DOHH2 (cell line): ENCODE measurements at regions not wholly inside any gene's neighbourhood (a gene's known extent, or its start where the extent isn't known, plus 50 kb on each side); places are given as distances from the start of the nearest gene placed in this dataset.

Experiments used
- EZH2phosphoT487 ChIP-seq: fragments of 200-600 bp; sonication (generic); IDR thresholded peaks from 2 replicates; pipeline ENCODE4 v1.6.1; 2017; ENCODE audit warnings: borderline replicate concordance, mild to moderate bottlenecking, antibody characterized with exemption, low read length, moderate library complexity, mixed read lengths
- TF ChIP-seq, protein P1 (sequence below): fragments of 200-600 bp; sonication (generic); IDR thresholded peaks from one replicate; pipeline ENCODE4 v1.5.1; 2014; ENCODE audit warnings: antibody characterized with exemption, mild to moderate bottlenecking, low read depth, low read length; ENCODE audit not compliant: poor library complexity, severe bottlenecking

DNA sequence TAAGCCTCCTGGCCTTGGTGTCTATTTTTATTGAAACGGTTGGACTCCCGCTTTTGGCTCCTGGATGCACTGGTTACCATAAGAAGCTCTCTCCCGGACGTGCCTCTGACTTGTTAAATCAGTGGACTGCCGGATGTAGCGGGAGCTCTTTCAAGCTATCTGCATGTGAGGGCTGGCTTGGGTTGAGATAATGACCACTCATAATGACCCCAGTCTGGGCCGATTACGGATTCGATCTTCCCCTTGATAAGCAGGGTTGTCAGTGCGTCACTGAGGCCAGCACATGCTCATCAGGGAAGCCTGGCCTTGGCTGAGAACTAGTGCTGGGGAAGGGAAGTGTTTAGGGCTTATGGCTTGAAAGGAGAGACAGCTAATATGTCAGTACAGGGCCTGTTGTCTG, 528.1 kb downstream of the CDH26 start:
- TF ChIP-seq, protein P1, sequence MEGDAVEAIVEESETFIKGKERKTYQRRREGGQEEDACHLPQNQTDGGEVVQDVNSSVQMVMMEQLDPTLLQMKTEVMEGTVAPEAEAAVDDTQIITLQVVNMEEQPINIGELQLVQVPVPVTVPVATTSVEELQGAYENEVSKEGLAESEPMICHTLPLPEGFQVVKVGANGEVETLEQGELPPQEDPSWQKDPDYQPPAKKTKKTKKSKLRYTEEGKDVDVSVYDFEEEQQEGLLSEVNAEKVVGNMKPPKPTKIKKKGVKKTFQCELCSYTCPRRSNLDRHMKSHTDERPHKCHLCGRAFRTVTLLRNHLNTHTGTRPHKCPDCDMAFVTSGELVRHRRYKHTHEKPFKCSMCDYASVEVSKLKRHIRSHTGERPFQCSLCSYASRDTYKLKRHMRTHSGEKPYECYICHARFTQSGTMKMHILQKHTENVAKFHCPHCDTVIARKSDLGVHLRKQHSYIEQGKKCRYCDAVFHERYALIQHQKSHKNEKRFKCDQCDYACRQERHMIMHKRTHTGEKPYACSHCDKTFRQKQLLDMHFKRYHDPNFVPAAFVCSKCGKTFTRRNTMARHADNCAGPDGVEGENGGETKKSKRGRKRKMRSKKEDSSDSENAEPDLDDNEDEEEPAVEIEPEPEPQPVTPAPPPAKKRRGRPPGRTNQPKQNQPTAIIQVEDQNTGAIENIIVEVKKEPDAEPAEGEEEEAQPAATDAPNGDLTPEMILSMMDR: no peak
- no peak for TF ChIP-seq EZH2phosphoT487
